H1 (cell line): ENCODE measurements at regions not wholly inside any gene's neighbourhood (a gene's known extent, or its start where the extent isn't known, plus 50 kb on each side); places are given as distances from the start of the nearest gene placed in this dataset.
A peak's percentile ranks its signal among the peaks of the same experiment; 100 is the strongest.
"Not testable (repeated sequence)": the region's sequence is repeated elsewhere in the genome, so short reads cannot be mapped to it uniquely, and the experiment has no call there.

Experiments
- CTCF ChIA-PET: fragments of 300-600 bp; sonication (Branson Sonifier 250); formaldehyde crosslinking; loops from one replicate; lab custom pipeline; 2021; ENCODE audit not compliant: partially characterized antibody; lab: Charles Lee
- POLR2A ChIA-PET: fragments of 300-600 bp; sonication (Branson Sonifier 250); formaldehyde crosslinking; loops from one replicate; lab custom pipeline; 2021; ENCODE audit warnings: inconsistent platforms; ENCODE audit not compliant: partially characterized antibody; lab: Charles Lee
- DNase-seq, 2 experiments: peaks; one replicate each; pipeline versions ENCODE4 v3.0.0 to v3.0.0-alpha.2; 2010 to 2022; ENCODE audit warnings: low spot score in 2 of 2, low read depth in 1 of 2, mixed read lengths in 1 of 2
- FAIRE-seq: peaks from 2 replicates; lab custom pipeline; 2011; peaks lifted over from hg19 to GRCh38; lab: Jason Lieb, UNC
- H2AFZ ChIP-seq: 2 replicates; pipeline ENCODE4 v1.8.1; 2012; ENCODE audit warnings: low read length, inconsistent platforms
- H2AK5ac ChIP-seq: 2 replicates; pipeline ENCODE4 v1.6.1; 2013; ENCODE audit warnings: low read depth, low read length
- H2BK120ac ChIP-seq: replicated peaks from 2 replicates; pipeline ENCODE3; 2013; ENCODE audit warnings: low read depth, low read length, inconsistent platforms
- H2BK12ac ChIP-seq: 2 replicates; pipeline ENCODE4 v1.6.1; 2013; ENCODE audit warnings: low read depth, low read length
- H2BK15ac ChIP-seq: 2 replicates; pipeline ENCODE4 v1.6.1; 2013; ENCODE audit warnings: low read length
- H2BK20ac ChIP-seq: 2 replicates; pipeline ENCODE4 v1.6.1; 2013; ENCODE audit warnings: low read length
- H2BK5ac ChIP-seq: 2 replicates; pipeline ENCODE4 v1.6.1; 2013; ENCODE audit warnings: low read depth, low read length
- H3K14ac ChIP-seq: 2 replicates; pipeline ENCODE4 v1.6.1; 2013; ENCODE audit warnings: inconsistent platforms; ENCODE audit not compliant: insufficient read length
- H3K18ac ChIP-seq: 2 replicates; pipeline ENCODE4 v1.6.1; 2013; ENCODE audit warnings: low read length; ENCODE audit errors: extremely low read depth
- H3K23ac ChIP-seq: 2 replicates; pipeline ENCODE4 v1.6.1; 2013; ENCODE audit warnings: inconsistent platforms; ENCODE audit not compliant: insufficient read length
- H3K23me2 ChIP-seq: 2 replicates; pipeline ENCODE4 v1.6.1; 2013; ENCODE audit warnings: low read depth, low read length
- H3K27ac ChIP-seq: 2 replicates; pipeline ENCODE4 v1.6.1; 2011; ENCODE audit warnings: low read depth, low read length, inconsistent platforms
- H3K27me3 ChIP-seq, 4 experiments: replicated peaks in 1 of 4; 1 replicate in 1 of 4; 2 replicates in 3 of 4; pipeline versions ENCODE4 v1.6.1 to v1.8.1; 2011 to 2013; ENCODE audit warnings: low read length in 3 of 4, mild to moderate bottlenecking in 3 of 4, inconsistent platforms in 2 of 4, mixed read lengths in 2 of 4, moderate library complexity in 1 of 4; ENCODE audit not compliant: control insufficient read depth in 3 of 4, insufficient read depth in 3 of 4; ENCODE audit errors: extremely low read depth in 1 of 4
- H3K36me3 ChIP-seq, 4 experiments: 2 replicates each; pipeline versions ENCODE4 v1.6.1 to v1.8.1; 2011 to 2013; ENCODE audit warnings: mild to moderate bottlenecking in 4 of 4, low read length in 3 of 4, moderate library complexity in 2 of 4, control low read depth in 1 of 4, inconsistent platforms in 1 of 4; ENCODE audit not compliant: insufficient read depth in 4 of 4, control insufficient read depth in 2 of 4
- H3K4ac ChIP-seq: replicated peaks from 2 replicates; pipeline ENCODE3; 2013; ENCODE audit warnings: low read length, low read depth, mixed read lengths, inconsistent platforms; ENCODE audit not compliant: insufficient read length
- H3K4me1 ChIP-seq, 4 experiments: replicated peaks in 1 of 4; 1 replicate in 1 of 4; 2 replicates in 3 of 4; pipeline versions ENCODE4 v1.6.1 to v1.8.1; 2011 to 2013; ENCODE audit warnings: low read length in 3 of 4, inconsistent platforms in 2 of 4, mixed read lengths in 1 of 4; ENCODE audit not compliant: insufficient read depth in 4 of 4, control insufficient read depth in 3 of 4
- H3K4me2 ChIP-seq, 2 experiments: 2 replicates each; pipeline versions ENCODE4 v1.6.1 to v1.8.1; 2011 to 2013; ENCODE audit warnings: low read depth in 2 of 2, low read length in 2 of 2, control low read depth in 1 of 2, inconsistent platforms in 1 of 2, mild to moderate bottlenecking in 1 of 2; ENCODE audit not compliant: insufficient read depth in 1 of 2
- H3K4me3 ChIP-seq, 4 experiments: fragments of 200-600, 300-600 bp in 1 of 4; sonication (generic), shearing (Covaris generic), sonication (Bioruptor Twin) in 1 of 4; 2 replicates each; pipeline versions ENCODE4 v1.5.1 to v1.8.1; 2011 to 2016; ENCODE audit warnings: low read length in 4 of 4, low read depth in 3 of 4, control low read depth in 2 of 4, inconsistent platforms in 2 of 4, mild to moderate bottlenecking in 2 of 4, mixed read lengths in 1 of 4, moderate library complexity in 1 of 4; ENCODE audit not compliant: insufficient read depth in 2 of 4; ENCODE audit errors: extremely low read depth in 1 of 4
- H3K56ac ChIP-seq: replicated peaks from 2 replicates; pipeline ENCODE3; 2013; ENCODE audit warnings: low read depth, mild to moderate bottlenecking, mixed read lengths, low read length, inconsistent platforms; ENCODE audit not compliant: insufficient read length
- H3K79me1 ChIP-seq: 2 replicates; pipeline ENCODE4 v1.6.1; 2013; ENCODE audit warnings: low read depth, low read length, control low read depth
- H3K79me2 ChIP-seq, 2 experiments: 2 replicates each; pipeline versions ENCODE4 v1.6.1 to v1.8.1; 2012 to 2013; ENCODE audit warnings: low read length in 2 of 2, mild to moderate bottlenecking in 2 of 2, inconsistent platforms in 1 of 2; ENCODE audit not compliant: insufficient read depth in 2 of 2, control insufficient read depth in 1 of 2
- H3K9ac ChIP-seq, 4 experiments: replicated peaks in 1 of 4; 1 replicate in 1 of 4; 2 replicates in 3 of 4; pipeline versions ENCODE4 v1.6.1 to v1.8.1; 2011 to 2013; ENCODE audit warnings: low read depth in 3 of 4, low read length in 3 of 4, control low read depth in 2 of 4, mild to moderate bottlenecking in 2 of 4, moderate library complexity in 2 of 4, inconsistent platforms in 1 of 4; ENCODE audit errors: extremely low read depth in 1 of 4
- H3K9me3 ChIP-seq, 2 experiments: 2 replicates each; pipeline versions ENCODE4 v1.6.1 to v1.8.1; 2012 to 2013; ENCODE audit warnings: mild to moderate bottlenecking in 2 of 2, moderate library complexity in 2 of 2, control low read depth in 1 of 2, inconsistent platforms in 1 of 2, low read depth in 1 of 2, low read length in 1 of 2, mixed read lengths in 1 of 2; ENCODE audit not compliant: insufficient read depth in 2 of 2
- H4K20me1 ChIP-seq, 2 experiments: replicated peaks in 1 of 2; 2 replicates each; pipeline versions ENCODE3 to v1.8.1; 2011 to 2013; ENCODE audit warnings: inconsistent platforms in 2 of 2, low read length in 2 of 2, mild to moderate bottlenecking in 1 of 2; ENCODE audit not compliant: insufficient read depth in 2 of 2, control insufficient read depth in 1 of 2
- H4K5ac ChIP-seq: 2 replicates; pipeline ENCODE4 v1.6.1; 2013; ENCODE audit warnings: low read length, low read depth, mixed read lengths, inconsistent platforms; ENCODE audit not compliant: insufficient read length
- H4K8ac ChIP-seq: 2 replicates; pipeline ENCODE4 v1.8.0; 2013; ENCODE audit warnings: mild to moderate bottlenecking, moderate library complexity, low read length, inconsistent platforms; ENCODE audit not compliant: insufficient read depth; ENCODE audit errors: extremely low read depth
- H4K91ac ChIP-seq: replicated peaks from 2 replicates; pipeline ENCODE3; 2013; ENCODE audit warnings: low read length, mixed read lengths, inconsistent platforms; ENCODE audit not compliant: insufficient read length
- HDAC2 ChIP-seq, 2 experiments: fragments of 300-600 bp in 1 of 2; sonication (generic) in 1 of 2; IDR thresholded peaks; 2 replicates each; pipeline ENCODE4 v1.6.1; 2011 to 2012; ENCODE audit warnings: low read depth in 2 of 2, low read length in 2 of 2, mild to moderate bottlenecking in 2 of 2, moderate library complexity in 2 of 2, borderline replicate concordance in 1 of 2, inconsistent platforms in 1 of 2
- MAFK ChIP-seq: IDR thresholded peaks from 2 replicates; pipeline ENCODE4 v1.6.1; 2012; ENCODE audit warnings: low read depth, mild to moderate bottlenecking, improper control_type of control experiment, low read length
- WGBS, 2 experiments: shearing (Covaris generic) in 1 of 2; methylation state at CpG; one replicate each; pipeline versions ENCODE4 v1.1.6 to v1.1.7; 2013 to 2015; ENCODE audit warnings: low lambda C conversion rate in 2 of 2, mixed read lengths in 2 of 2, inconsistent platforms in 1 of 2, low coverage in 1 of 2, missing lambda C conversion rate in 1 of 2; ENCODE audit not compliant: insufficient replicate concordance in 2 of 2, insufficient coverage in 1 of 2, insufficient read length in 1 of 2; ENCODE audit errors: extremely low coverage in 1 of 2, missing lambda C conversion rate in 1 of 2; 5-methylcytosine and 5-hydroxymethylcytosine counted together

DNA sequence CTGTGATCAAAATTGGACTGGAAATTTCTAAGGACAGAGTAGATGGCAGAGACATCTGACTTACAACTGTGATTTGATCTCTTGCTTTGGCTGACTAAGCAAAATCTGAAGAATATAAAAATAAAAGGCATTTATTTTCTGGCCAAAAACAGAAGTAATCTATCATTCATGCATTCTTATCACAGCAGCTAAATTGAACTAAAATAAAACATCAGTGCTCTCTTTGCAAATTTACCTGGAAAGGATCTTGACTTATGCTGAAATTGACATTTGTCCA, 81.4 kb upstream of the ZNF678 start:
- Histone ChIP-seq H2AK5ac (no peak overlapping the region), H4K5ac (no peak overlapping the region), H4K20me1 (no peaks in the 10 kb centered on the region), H3K23ac (no peak overlapping the region), H3K79me2 (no peaks in the 10 kb centered on the region), H2AFZ (no peak overlapping the region), H3K14ac (no peak overlapping the region), H3K4me3 (no peak overlapping the region), H2BK5ac (no peak overlapping the region), H3K23me2 (no peaks in the 10 kb centered on the region), H2BK15ac (no peak overlapping the region), H3K4me1 (no peaks in the 10 kb centered on the region), H3K27me3 (no peaks in the 10 kb centered on the region), H3K4ac (no peak overlapping the region), H3K4me2 (no peak overlapping the region), H3K27ac (no peak overlapping the region), H3K79me1 (no peaks in the 10 kb centered on the region), H3K9ac (no peak overlapping the region), H4K8ac (no peak overlapping the region), H3K18ac (no peak overlapping the region), H3K56ac (no peak overlapping the region), H2BK12ac (no peak overlapping the region), H4K91ac (no peak overlapping the region), H3K9me3 (peaks cover 5 to 6% of the 10 kb centered on the region in 2 experiments; a peak in 3 of 4 replicates), H2BK120ac (no peak overlapping the region), H2BK20ac (no peak overlapping the region), H3K36me3 (no peaks in the 10 kb centered on the region; a peak in 1 of 8 replicates)
- FAIRE-seq = no peak
- no peak for DNase-seq
- ChIA-PET CTCF (interaction anchor here (1.0 to 2.8 kb wide), 15 partner anchors 8 to 519 kb away, joined by 3 to 17 read pairs (median 6); partner anchors contain the start of gene WNT9A), POLR2A (no interaction called here)
- TF ChIP-seq MAFK (0 out of 2 replicates have a peak, but pooled peaks have one; percentile 3), HDAC2 (IDR thresholded peaks at IDR 0.05; ENCODE audit: borderline replicate concordance in 1 of 2, low read depth in 2 of 2, low read length in 2 of 2) (no peak)

DNA sequence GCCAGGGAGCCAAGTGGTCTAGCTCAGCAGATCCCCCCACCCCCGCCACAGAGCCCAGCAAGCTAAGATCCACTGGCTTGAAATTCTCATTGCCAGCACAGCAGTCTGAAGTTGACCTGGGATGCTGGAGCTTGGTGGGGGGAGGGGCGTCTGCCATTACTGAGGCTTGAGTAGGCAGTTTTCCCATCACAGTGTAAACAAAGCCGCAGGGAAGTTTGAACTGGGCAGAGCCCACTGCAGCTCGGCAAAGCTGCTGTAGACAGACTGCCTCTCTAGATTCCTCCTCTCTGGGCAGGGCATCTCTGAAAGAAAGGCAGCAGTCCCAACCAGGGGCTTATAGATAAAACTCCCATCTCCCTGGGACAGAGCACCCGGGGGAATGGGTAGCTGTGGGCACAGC, 89.3 kb upstream of the ZNF678 start:
- H4K20me1 ChIP-seq, H3K27me3 ChIP-seq, H3K4ac ChIP-seq, H3K79me1 ChIP-seq, H3K79me2 ChIP-seq, H3K56ac ChIP-seq, H4K8ac ChIP-seq, H2BK5ac ChIP-seq, POLR2A ChIA-PET, H3K4me1 ChIP-seq, H3K18ac ChIP-seq, H4K5ac ChIP-seq, H4K91ac ChIP-seq, FAIRE-seq, H2BK15ac ChIP-seq, H3K23ac ChIP-seq, H3K36me3 ChIP-seq, H2BK120ac ChIP-seq, H3K4me3 ChIP-seq, H3K14ac ChIP-seq, H2BK20ac ChIP-seq, H3K23me2 ChIP-seq, H2AK5ac ChIP-seq, H3K27ac ChIP-seq, DNase-seq, H2BK12ac ChIP-seq, H3K9ac ChIP-seq: not testable (repeated sequence)
- Histone ChIP-seq H3K4me2 (peak overlapping the region; percentile 28 to 39; a peak in 3 of 4 replicates), H2AFZ (peak overlapping the region; percentile 84; the same call in 1 of the 2 replicates), H3K9me3 (peaks cover 5 to 10% of the 10 kb centered on the region in 2 experiments; a peak in 3 of 4 replicates)
- WGBS, 2 experiments = 53% methylated on average over 5 of the region's 5 CpGs; no CpG with 5 or more reads in 1 of the 2 experiments
- CTCF ChIA-PET = interaction anchor here (0.8 to 2.4 kb wide), 5 partner anchors 8 to 288 kb away, joined by 3 to 11 read pairs (median 4); no protein-coding TSS in a partner anchor
